ENCODE measurements at regions not wholly inside any gene's neighbourhood (a gene's known extent, or its start where the extent isn't known, plus 50 kb on each side); places are given as distances from the start of the nearest gene placed in this dataset.

GRCh38 chr5:68648944-68649857, 433.6 kb downstream of the PIK3R1 start:
- no peaks in the 10 kb centered on the region for H3K27me3 ChIP-seq
- WGBS = 73% methylated on average over 8 of the region's 8 CpGs
- TF ChIP-seq EP300 (IDR thresholded peaks at IDR 0.05) = no peak
- no peak for TF ChIP-seq POLR2A (IDR thresholded peaks at IDR 0.05; ENCODE audit: low read depth)
- TF ChIP-seq POLR2AphosphoS5 (IDR thresholded peaks at IDR 0.05) = no peak
- TF ChIP-seq CTCF (IDR thresholded peaks at IDR 0.05) = no peak
- H3K36me3 ChIP-seq = no peaks in the 10 kb centered on the region
- H3K4me1 ChIP-seq = peaks cover 0 to 7% (median 3%) of the 10 kb centered on the region in 4 donors
- H3K27ac ChIP-seq (replicated peaks in 1 of 4) = no peak overlapping the region
- H3K9me3 ChIP-seq = no peaks in the 10 kb centered on the region
- no peak for DNase-seq (ENCODE audit: extremely low spot score)
- H3K4me3 ChIP-seq = no peak overlapping the region
- intact Hi-C loops (cut with DNase I) = no loop called here

DNA sequence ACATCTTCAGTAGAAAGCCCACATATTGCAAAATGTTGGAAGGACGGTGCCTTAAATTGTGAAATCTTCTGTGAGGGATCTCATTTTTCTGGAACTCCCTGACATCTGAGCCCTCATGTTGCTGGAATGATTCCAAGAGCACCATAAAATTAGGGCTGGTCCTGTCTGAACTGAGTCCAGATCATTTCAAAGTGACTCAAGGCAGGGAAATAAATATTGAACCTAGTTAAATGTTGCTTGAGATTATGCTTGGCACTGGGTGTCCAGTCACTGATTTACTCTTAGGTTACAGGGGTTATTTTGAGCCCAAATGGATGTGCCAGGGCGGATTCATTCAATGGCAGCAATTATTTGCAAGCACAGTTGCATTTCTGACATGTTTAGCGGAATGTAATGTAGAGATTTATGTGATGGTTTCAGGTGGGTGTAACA, 437.0 kb downstream of the PIK3R1 start:
- Histone ChIP-seq H3K4me3 (no peak overlapping the region), H3K4me1 (no peaks in the 10 kb centered on the region), H3K9me3 (no peaks in the 10 kb centered on the region), H3K27ac (replicated peaks in 1 of 4) (no peak overlapping the region), H3K36me3 (no peaks in the 10 kb centered on the region), H3K27me3 (no peaks in the 10 kb centered on the region)
- intact Hi-C loops (cut with DNase I) = no loop called here
- TF ChIP-seq POLR2AphosphoS5 (IDR thresholded peaks at IDR 0.05) (peak in 1 of 2 donors; percentile 15), CTCF (IDR thresholded peaks at IDR 0.05) (no peak), EP300 (IDR thresholded peaks at IDR 0.05) (no peak)
- WGBS = 78% methylated on average over 3 of the region's 3 CpGs
- DNase-seq (ENCODE audit: extremely low spot score) = no peak

- H3K27ac ChIP-seq (replicated peaks in 1 of 4) = no peak overlapping the region
These were observed 437.9 kb downstream of the PIK3R1 start for GRCh38 chr5:68653471-68653870.

DNA sequence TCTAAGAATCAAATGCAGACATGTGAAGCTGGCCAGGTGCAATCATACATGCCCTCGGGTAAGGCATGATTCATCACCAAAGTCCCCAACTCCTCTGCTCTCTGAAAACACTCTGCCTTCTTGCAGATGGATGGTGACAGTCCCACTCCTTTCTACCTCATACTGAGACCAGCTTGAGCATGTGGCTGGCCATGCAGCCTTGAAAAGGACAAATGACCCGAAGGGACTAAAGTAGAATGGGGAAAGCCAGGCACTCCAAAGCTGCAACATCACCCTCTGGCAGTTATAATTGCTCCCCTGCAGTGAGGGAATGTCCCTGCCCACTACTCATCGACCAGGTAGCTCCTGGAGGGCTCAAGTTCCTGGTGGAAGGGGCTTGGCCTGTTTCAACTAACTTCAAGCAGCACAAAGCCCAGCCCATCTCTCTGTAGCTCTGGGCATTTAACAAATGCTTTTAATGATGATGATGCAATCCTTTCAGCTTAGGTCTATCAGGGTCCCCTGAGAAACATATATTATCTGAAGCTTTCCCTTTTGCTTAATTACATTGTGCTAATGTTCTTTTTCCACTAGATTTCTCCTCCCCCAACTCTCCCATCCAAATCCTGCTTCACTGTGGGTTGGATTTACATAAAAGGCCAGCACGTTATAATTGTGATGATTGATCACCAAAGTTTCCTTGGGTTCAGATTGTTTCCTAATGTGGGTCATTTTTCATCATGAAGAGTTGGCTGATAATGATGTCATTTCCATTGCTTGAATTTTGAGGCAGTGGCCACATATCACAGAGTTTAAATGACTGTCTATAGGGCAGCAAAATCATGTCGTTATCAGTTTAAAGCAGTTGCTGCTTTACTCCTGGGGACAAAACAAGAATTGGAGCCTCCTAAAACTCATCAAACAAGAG, 436.5 kb upstream of the SLC30A5 start:
- Histone ChIP-seq H3K27me3 (no peaks in the 10 kb centered on the region), H3K27ac (replicated peaks in 1 of 4) (no peak overlapping the region), H3K4me3 (no peak overlapping the region), H3K4me1 (no peaks in the 10 kb centered on the region), H3K36me3 (no peaks in the 10 kb centered on the region), H3K9me3 (no peaks in the 10 kb centered on the region)
- TF ChIP-seq CTCF (IDR thresholded peaks at IDR 0.05) = no peak
- TF ChIP-seq POLR2A (IDR thresholded peaks at IDR 0.05; ENCODE audit: low read depth) = no peak
- no peak for TF ChIP-seq POLR2AphosphoS5 (IDR thresholded peaks at IDR 0.05)
- TF ChIP-seq EP300 (IDR thresholded peaks at IDR 0.05) = no peak
- intact Hi-C loops (cut with DNase I) = no loop called here
- WGBS = 32% methylated on average over 5 of the region's 5 CpGs
- DNase-seq (ENCODE audit: extremely low spot score) = no peak

More at GRCh38 chr5:68653471-68653870, 437.9 kb downstream of the PIK3R1 start:
- Histone ChIP-seq H3K4me3 (no peak overlapping the region), H3K9me3 (no peaks in the 10 kb centered on the region), H3K27me3 (no peaks in the 10 kb centered on the region), H3K36me3 (no peaks in the 10 kb centered on the region), H3K4me1 (no peaks in the 10 kb centered on the region)
- TF ChIP-seq POLR2AphosphoS5 (IDR thresholded peaks at IDR 0.05) = no peak
- TF ChIP-seq POLR2A (IDR thresholded peaks at IDR 0.05; ENCODE audit: low read depth) = no peak
- TF ChIP-seq CTCF (IDR thresholded peaks at IDR 0.05) = no peak
- TF ChIP-seq EP300 (IDR thresholded peaks at IDR 0.05) = no peak
- intact Hi-C loops (cut with DNase I) = no loop called here
- no peak for DNase-seq (ENCODE audit: extremely low spot score)
